ENCODE measurements at regions not wholly inside any gene's neighbourhood (a gene's known extent, or its start where the extent isn't known, plus 50 kb on each side); places are given as distances from the start of the nearest gene placed in this dataset.

DNA sequence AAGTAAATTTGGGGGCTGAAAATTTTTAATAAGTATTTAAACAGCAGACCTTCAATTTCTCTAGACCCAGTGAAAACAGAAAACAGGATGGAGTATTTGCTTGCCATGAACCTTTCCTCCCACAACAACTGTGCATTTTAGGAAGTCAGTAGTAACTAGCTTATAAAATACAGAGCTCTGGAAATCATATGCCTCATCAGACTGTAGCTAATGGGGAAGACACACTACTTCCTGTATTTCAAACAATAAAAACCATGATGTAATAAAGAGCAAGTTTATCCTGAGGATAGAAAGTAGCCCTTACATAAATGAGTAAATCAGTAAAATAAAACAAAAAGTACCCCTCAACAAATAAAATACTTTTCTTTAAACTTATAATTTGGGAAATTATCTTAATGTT, 280.1 kb upstream of the ZFP42 start:
- no peak overlapping the region for H3K27ac ChIP-seq
- H3K27me3 ChIP-seq: no peaks in the 10 kb centered on the region
- intact Hi-C loops (cut with DNase I): no loop called here
- DNase-seq: no peak
- TF ChIP-seq, protein P1, sequence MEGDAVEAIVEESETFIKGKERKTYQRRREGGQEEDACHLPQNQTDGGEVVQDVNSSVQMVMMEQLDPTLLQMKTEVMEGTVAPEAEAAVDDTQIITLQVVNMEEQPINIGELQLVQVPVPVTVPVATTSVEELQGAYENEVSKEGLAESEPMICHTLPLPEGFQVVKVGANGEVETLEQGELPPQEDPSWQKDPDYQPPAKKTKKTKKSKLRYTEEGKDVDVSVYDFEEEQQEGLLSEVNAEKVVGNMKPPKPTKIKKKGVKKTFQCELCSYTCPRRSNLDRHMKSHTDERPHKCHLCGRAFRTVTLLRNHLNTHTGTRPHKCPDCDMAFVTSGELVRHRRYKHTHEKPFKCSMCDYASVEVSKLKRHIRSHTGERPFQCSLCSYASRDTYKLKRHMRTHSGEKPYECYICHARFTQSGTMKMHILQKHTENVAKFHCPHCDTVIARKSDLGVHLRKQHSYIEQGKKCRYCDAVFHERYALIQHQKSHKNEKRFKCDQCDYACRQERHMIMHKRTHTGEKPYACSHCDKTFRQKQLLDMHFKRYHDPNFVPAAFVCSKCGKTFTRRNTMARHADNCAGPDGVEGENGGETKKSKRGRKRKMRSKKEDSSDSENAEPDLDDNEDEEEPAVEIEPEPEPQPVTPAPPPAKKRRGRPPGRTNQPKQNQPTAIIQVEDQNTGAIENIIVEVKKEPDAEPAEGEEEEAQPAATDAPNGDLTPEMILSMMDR (IDR thresholded peaks at IDR 0.05): no peak
- TF ChIP-seq POLR2A (IDR thresholded peaks at IDR 0.05): no peak
- H3K36me3 ChIP-seq (replicated peaks in 1 of 2; ENCODE audit: insufficient read depth in 1 of 2, low read depth in 2 of 2): no peaks in the 10 kb centered on the region
- H3K4me3 ChIP-seq: no peak overlapping the region
- no peaks in the 10 kb centered on the region for H3K4me1 ChIP-seq
- H3K9me3 ChIP-seq: no peaks in the 10 kb centered on the region
- no peak for ATAC-seq

DNA sequence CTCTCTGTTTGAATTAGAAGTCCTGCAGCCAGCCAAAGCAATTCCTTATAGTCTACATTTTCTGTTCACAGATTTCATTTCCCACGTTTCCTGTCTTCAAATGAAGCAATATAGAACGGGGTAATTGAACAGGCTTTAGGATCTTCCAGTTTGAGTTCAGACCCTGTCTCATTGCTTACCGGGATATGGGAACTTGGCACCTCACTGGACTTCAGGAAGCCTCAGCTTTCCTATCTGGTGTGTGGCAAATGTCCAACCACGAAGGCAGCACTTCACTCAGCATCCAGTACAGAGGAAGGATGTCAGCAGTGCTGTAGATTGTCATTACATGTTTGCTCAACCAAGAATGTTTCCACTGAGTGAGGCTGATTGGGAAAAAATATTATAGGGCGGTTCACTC, 271.1 kb upstream of the ZFP42 start:
- intact Hi-C loops (cut with DNase I): no loop called here
- Histone ChIP-seq H3K4me1 (no peaks in the 10 kb centered on the region), H3K9me3 (no peaks in the 10 kb centered on the region), H3K36me3 (replicated peaks in 1 of 2; ENCODE audit: insufficient read depth in 1 of 2, low read depth in 2 of 2) (no peaks in the 10 kb centered on the region), H3K4me3 (no peak overlapping the region), H3K27ac (no peak overlapping the region), H3K27me3 (no peaks in the 10 kb centered on the region)
- TF ChIP-seq, protein P1 (IDR thresholded peaks at IDR 0.05): no peak
- no peak for TF ChIP-seq POLR2A (IDR thresholded peaks at IDR 0.05)
- ATAC-seq (no peak), DNase-seq (no peak)
- 38 to 53% methylated on average over 5 of the region's 5 CpGs for WGBS, 2 donors

DNA sequence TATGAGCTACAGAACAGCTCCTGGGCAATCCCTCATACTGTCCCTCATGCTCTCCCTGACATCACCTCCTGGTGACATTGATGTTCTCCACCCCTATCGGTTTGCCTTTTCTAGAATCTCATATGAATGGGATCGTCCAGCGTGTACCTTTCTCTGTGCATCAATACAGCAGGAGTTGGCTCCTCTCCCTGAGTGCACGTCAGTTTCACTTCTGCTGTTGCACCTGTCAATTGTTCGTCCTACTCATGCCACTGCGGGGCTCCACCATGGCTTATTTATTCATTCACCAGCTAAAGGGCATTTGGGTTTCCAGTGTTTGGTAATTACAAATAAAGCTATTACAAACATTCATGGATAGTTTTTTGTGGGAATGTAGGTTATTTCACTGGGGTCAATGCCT, 269.1 kb upstream of the ZFP42 start:
- DNase-seq (no peak), ATAC-seq (no peak)
- no peak for TF ChIP-seq POLR2A (IDR thresholded peaks at IDR 0.05)
- TF ChIP-seq, protein P1 (IDR thresholded peaks at IDR 0.05): no peak
- intact Hi-C loops (cut with DNase I): no loop called here
- Histone ChIP-seq H3K9me3 (peaks cover 0 to 6% (median 0%) of the 10 kb centered on the region in 3 donors), H3K4me3 (no peak overlapping the region), H3K27ac (no peak overlapping the region), H3K4me1 (no peaks in the 10 kb centered on the region), H3K27me3 (no peaks in the 10 kb centered on the region), H3K36me3 (replicated peaks in 1 of 2; ENCODE audit: insufficient read depth in 1 of 2, low read depth in 2 of 2) (no peaks in the 10 kb centered on the region)
- 66 to 67% methylated on average over 6 of the region's 6 CpGs for WGBS, 2 donors

DNA sequence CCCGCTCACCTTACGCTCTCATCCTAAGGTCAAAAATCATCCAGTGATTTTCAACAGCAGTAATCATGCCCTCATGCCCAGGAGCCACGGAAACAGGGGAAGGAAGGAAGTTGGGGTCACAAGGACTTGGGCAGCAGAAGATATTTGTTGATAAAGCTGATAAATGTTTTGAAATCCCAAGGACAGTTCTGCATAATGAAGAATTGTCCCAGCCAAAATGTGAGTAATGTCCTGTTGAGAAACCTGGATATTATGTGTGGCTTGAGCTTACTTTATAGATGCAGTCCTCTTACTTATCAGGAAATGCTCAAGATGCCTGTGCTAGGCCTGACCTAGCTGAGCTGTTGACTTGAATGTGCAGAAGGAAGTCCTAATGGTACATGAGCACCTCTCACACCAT, 263.0 kb upstream of the ZFP42 start:
- Histone ChIP-seq H3K27me3 (no peaks in the 10 kb centered on the region), H3K36me3 (replicated peaks in 1 of 2; ENCODE audit: insufficient read depth in 1 of 2, low read depth in 2 of 2) (no peaks in the 10 kb centered on the region), H3K4me1 (no peaks in the 10 kb centered on the region), H3K9me3 (peaks cover 0 to 6% (median 0%) of the 10 kb centered on the region in 3 donors), H3K27ac (no peak overlapping the region), H3K4me3 (no peak overlapping the region)
- DNase-seq: no peak
- WGBS, 2 donors: 63 to 82% methylated on average over 3 of the region's 3 CpGs
- no peak for TF ChIP-seq POLR2A (IDR thresholded peaks at IDR 0.05)
- TF ChIP-seq, protein P1 (IDR thresholded peaks at IDR 0.05): no peak
- intact Hi-C loops (cut with DNase I): no loop called here
- ATAC-seq: no peak

DNA sequence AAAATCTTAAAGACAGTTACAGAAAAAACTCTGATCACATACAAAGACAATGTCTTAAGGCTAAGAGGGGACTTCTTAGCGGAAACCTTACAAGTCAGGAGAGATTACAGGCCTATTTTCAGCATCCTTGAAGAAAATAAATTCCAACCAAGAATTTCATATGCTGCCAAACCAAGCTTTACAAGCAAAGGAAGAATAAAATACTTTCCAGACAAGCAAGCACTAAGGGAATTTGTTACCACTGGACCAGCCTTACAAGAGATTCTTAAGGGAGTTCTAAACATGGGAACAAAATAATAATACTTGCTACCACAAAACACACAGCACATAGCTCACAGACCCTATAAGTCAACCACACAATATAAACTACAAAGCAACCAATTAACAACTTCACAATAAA, 255.8 kb upstream of the ZFP42 start:
- intact Hi-C loops (cut with DNase I): no loop called here
- Histone ChIP-seq H3K4me3 (no peak overlapping the region), H3K9me3 (peaks cover 0 to 18% (median 0%) of the 10 kb centered on the region in 3 donors), H3K27me3 (no peaks in the 10 kb centered on the region), H3K36me3 (replicated peaks in 1 of 2; ENCODE audit: insufficient read depth in 1 of 2, low read depth in 2 of 2) (no peaks in the 10 kb centered on the region), H3K4me1 (no peaks in the 10 kb centered on the region), H3K27ac (no peak overlapping the region)
- DNase-seq: no peak
- TF ChIP-seq POLR2A (IDR thresholded peaks at IDR 0.05): no peak
- TF ChIP-seq, protein P1 (IDR thresholded peaks at IDR 0.05): no peak
- ATAC-seq: no peak
- WGBS, 2 donors: 66 to 74% methylated on average over 1 of the region's 1 CpG

Measured in body of pancreas (tissue), 4 donors.